BLaER1 (cell line): ENCODE measurements at regions not wholly inside any gene's neighbourhood (a gene's known extent, or its start where the extent isn't known, plus 50 kb on each side); places are given as distances from the start of the nearest gene placed in this dataset.

Source experiments
- H3K27ac ChIP-seq: shearing (Covaris generic); formaldehyde crosslinking; 2 replicates; pipeline ENCODE4 v1.8.1; 2022
- H3K27me3 ChIP-seq: shearing (Covaris generic); formaldehyde crosslinking; 2 replicates; pipeline ENCODE4 v1.8.1; 2022
- H3K36me3 ChIP-seq: shearing (Covaris generic); formaldehyde crosslinking; 2 replicates; pipeline ENCODE4 v1.8.1; 2022
- H3K4me1 ChIP-seq: shearing (Covaris generic); formaldehyde crosslinking; 2 replicates; pipeline ENCODE4 v1.8.1; 2022
- H3K4me2 ChIP-seq: shearing (Covaris generic); formaldehyde crosslinking; 2 replicates; pipeline ENCODE4 v1.8.1; 2022
- H3K4me3 ChIP-seq: shearing (Covaris generic); formaldehyde crosslinking; 2 replicates; pipeline ENCODE4 v1.8.1; 2022
- H3K9ac ChIP-seq: shearing (Covaris generic); formaldehyde crosslinking; 2 replicates; pipeline ENCODE4 v1.8.1; 2022
- H3K9me3 ChIP-seq: shearing (Covaris generic); formaldehyde crosslinking; 2 replicates; pipeline ENCODE4 v1.8.1; 2022
- H4K20me1 ChIP-seq: shearing (Covaris generic); formaldehyde crosslinking; 2 replicates; pipeline ENCODE4 v1.8.1; 2022
- Cebpa-rat ChIP-seq: shearing (Covaris generic); IDR thresholded peaks from 2 replicates; pipeline ENCODE4 v1.8.1; 2022

DNA sequence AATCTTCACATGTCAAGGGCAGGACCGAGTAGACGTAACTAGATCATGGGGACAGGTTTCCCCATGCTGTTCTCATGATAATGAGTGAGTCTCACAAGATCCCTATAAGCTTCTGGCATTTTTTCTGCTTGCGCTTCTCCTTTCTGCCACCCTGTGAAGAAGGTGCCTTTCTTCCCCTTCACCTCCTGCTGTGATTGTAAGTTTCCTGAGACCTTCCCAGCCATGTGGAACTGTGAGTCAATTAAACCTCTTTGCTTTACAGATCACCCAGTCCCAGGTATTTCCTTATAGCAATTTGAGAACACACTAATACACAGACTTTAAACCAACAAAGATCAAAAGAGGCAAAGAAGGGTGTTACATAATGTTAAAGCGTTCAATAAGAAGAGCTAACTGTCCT, 156.6 kb upstream of the UBE2E2 start:
- no peak overlapping the region for H3K9ac ChIP-seq
- H3K27ac ChIP-seq, result no peak overlapping the region
- H3K9me3 ChIP-seq, result peaks cover 32% of the 10 kb centered on the region
- H3K36me3 ChIP-seq, result no peaks in the 10 kb centered on the region
- H4K20me1 ChIP-seq, result no peaks in the 10 kb centered on the region
- no peaks in the 10 kb centered on the region for H3K4me1 ChIP-seq
- H3K4me2 ChIP-seq, result no peak overlapping the region
- TF ChIP-seq Cebpa-rat, result no peak
- no peaks in the 10 kb centered on the region for H3K27me3 ChIP-seq
- H3K4me3 ChIP-seq, result no peak overlapping the region

- no peak for TF ChIP-seq Cebpa-rat
- Histone ChIP-seq H3K27ac (no peak overlapping the region), H4K20me1 (no peaks in the 10 kb centered on the region), H3K4me2 (no peak overlapping the region), H3K9me3 (peaks cover 10% of the 10 kb centered on the region), H3K36me3 (no peaks in the 10 kb centered on the region), H3K27me3 (no peaks in the 10 kb centered on the region), H3K4me1 (peaks cover 12% of the 10 kb centered on the region), H3K9ac (no peak overlapping the region), H3K4me3 (no peak overlapping the region)
Observed at GRCh38 chr3:23051240-23052140, 151.6 kb upstream of the UBE2E2 start.

DNA sequence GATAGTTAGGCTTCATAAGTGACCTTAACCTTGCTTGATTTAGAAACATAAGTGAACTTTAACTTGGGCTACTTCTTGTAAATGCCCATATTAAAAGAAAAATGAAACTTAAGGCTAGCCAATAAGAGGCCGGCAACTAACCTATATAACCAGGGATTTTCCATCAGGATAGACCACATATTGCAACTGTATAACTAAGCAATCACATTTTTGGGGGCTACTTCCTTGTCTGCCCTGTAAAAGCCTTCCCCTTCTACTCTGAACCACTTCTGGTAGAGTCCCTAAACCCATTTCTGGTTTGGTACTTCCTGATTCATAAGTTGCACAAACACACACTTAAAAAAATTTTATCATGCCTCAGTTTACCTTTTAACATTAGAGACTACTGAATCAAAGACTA, 150.9 kb upstream of the UBE2E2 start:
- H3K27ac ChIP-seq, result no peak overlapping the region
- no peak overlapping the region for H3K4me2 ChIP-seq
- TF ChIP-seq Cebpa-rat, result no peak
- H3K9me3 ChIP-seq, result peaks cover 4% of the 10 kb centered on the region; the same call in 1 of the 2 replicates
- H3K4me1 ChIP-seq, result peaks cover 12% of the 10 kb centered on the region
- no peak overlapping the region for H3K9ac ChIP-seq
- no peaks in the 10 kb centered on the region for H3K36me3 ChIP-seq
- H3K27me3 ChIP-seq, result no peaks in the 10 kb centered on the region
- no peak overlapping the region for H3K4me3 ChIP-seq
- H4K20me1 ChIP-seq, result no peaks in the 10 kb centered on the region

DNA sequence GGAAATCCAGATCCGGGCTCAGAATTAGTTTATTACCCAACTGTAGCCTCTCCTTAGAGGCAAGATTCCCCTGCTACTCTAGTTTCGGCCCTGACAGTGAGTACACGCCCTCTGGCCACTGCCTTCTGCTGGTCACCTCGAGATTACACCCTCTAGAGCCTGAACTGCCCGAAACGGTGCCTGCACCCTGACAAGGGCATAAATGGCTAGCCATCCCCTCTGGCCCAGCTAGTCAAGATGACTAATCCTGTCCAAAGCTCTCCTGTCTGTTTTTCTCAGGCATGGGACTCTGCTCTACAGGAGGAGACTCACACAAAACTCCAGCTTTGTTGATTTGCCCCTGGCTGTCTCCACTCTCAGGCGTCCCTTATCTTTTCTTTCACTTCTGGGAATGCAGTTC, 150.5 kb upstream of the UBE2E2 start:
- no peak overlapping the region for H3K4me3 ChIP-seq
- peaks cover 12% of the 10 kb centered on the region for H3K4me1 ChIP-seq
- H3K9me3 ChIP-seq, result no peaks in the 10 kb centered on the region; the same call in 1 of the 2 replicates
- no peak overlapping the region for H3K4me2 ChIP-seq
- TF ChIP-seq Cebpa-rat, result no peak
- H3K27me3 ChIP-seq, result no peaks in the 10 kb centered on the region
- H4K20me1 ChIP-seq, result no peaks in the 10 kb centered on the region
- H3K27ac ChIP-seq, result no peak overlapping the region
- no peaks in the 10 kb centered on the region for H3K36me3 ChIP-seq
- no peak overlapping the region for H3K9ac ChIP-seq

- Histone ChIP-seq H3K27ac (no peak overlapping the region), H3K4me3 (no peak overlapping the region), H3K27me3 (no peaks in the 10 kb centered on the region), H4K20me1 (no peaks in the 10 kb centered on the region), H3K9me3 (peaks cover 16% of the 10 kb centered on the region), H3K36me3 (no peaks in the 10 kb centered on the region), H3K9ac (no peak overlapping the region), H3K4me1 (peaks cover 12% of the 10 kb centered on the region), H3K4me2 (peak overlapping the region; percentile 32)
- no peak for TF ChIP-seq Cebpa-rat
Observed at GRCh38 chr3:23055733-23056376, 147.3 kb upstream of the UBE2E2 start.

DNA sequence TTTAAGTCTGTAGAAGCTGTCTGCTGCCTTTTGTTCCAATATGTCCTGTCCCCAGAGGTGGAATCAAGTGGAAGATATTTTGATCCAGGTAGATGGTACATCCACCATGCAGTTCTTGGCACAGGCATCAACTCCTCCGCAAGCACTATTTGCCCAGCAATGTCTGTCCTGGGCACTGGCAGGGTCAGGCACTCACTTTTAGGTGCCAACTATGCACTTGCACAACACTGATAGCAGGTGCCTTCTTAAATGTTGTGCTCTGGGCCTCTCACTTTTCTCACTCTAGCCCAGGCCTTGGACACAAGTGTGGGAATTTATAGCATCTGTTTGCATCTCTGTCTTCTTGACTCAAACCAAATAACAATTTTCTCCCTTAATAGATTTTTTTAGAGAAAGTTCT, 140.5 kb upstream of the UBE2E2 start:
- Histone ChIP-seq H3K36me3 (no peaks in the 10 kb centered on the region), H3K27me3 (no peaks in the 10 kb centered on the region), H3K4me1 (peaks cover 15% of the 10 kb centered on the region), H3K9me3 (peaks cover 36% of the 10 kb centered on the region), H3K4me2 (no peak overlapping the region), H3K4me3 (no peak overlapping the region), H3K9ac (no peak overlapping the region), H4K20me1 (no peaks in the 10 kb centered on the region), H3K27ac (no peak overlapping the region)
- TF ChIP-seq Cebpa-rat, result no peak

DNA sequence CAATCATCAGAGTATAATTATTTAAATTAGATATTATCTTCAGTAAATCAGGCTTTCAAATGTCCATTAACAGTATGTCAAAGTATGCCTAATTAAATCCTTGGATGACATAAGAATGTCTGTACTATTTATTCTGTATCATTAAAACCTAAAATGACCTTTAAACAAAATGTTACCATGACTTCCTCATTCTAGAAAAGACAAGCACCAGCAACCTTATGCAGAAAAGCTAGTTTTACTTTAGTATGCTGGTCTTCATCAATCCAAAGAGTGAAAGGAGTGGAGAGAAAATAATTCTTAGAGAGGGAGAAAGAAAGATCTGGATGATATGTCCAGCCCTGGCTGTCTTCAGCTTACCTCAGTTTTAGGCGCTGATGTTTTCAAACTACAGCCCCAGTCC, 140.1 kb upstream of the UBE2E2 start:
- no peak for TF ChIP-seq Cebpa-rat
- Histone ChIP-seq H3K4me3 (no peak overlapping the region), H3K4me1 (peaks cover 19% of the 10 kb centered on the region), H3K9me3 (peaks cover 36% of the 10 kb centered on the region), H3K27ac (no peak overlapping the region), H4K20me1 (no peaks in the 10 kb centered on the region), H3K27me3 (no peaks in the 10 kb centered on the region), H3K9ac (no peak overlapping the region), H3K4me2 (no peak overlapping the region), H3K36me3 (no peaks in the 10 kb centered on the region)

DNA sequence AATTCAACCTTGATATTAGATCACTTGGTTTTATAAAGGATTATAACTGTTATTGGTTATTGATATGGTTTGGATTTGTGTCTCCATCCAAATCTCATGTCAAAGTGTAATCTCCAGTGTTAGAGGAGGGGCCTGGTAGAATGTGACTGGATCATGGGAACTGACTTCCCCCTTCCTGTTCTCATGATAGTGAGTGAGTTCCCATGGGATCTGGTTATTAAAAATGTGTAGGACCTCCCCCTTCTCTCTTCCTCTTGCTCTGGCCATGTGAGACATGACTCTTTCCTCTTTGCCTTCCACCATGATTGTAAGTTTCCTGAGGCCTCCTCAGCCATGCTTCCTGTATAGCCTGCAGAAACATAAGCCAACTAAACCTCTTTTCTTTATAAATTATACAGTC, 136.0 kb upstream of the UBE2E2 start:
- Histone ChIP-seq H3K4me3 (no peak overlapping the region), H3K9ac (no peak overlapping the region), H3K27me3 (no peaks in the 10 kb centered on the region), H3K36me3 (no peaks in the 10 kb centered on the region), H3K4me2 (peak overlapping the region; percentile 27; the same call in 1 of the 2 replicates), H3K9me3 (peaks cover 19% of the 10 kb centered on the region), H4K20me1 (no peaks in the 10 kb centered on the region), H3K4me1 (peaks cover 53% of the 10 kb centered on the region), H3K27ac (no peak overlapping the region)
- TF ChIP-seq Cebpa-rat, result no peak

- H3K36me3 ChIP-seq, result no peaks in the 10 kb centered on the region
- no peak for TF ChIP-seq Cebpa-rat
- H3K9ac ChIP-seq, result no peak overlapping the region
- no peaks in the 10 kb centered on the region for H4K20me1 ChIP-seq
- H3K4me1 ChIP-seq, result peaks cover 63% of the 10 kb centered on the region
- no peak overlapping the region for H3K4me3 ChIP-seq
- peak overlapping the region; percentile 12; the same call in 1 of the 2 replicates for H3K27ac ChIP-seq
- no peaks in the 10 kb centered on the region for H3K27me3 ChIP-seq
- H3K9me3 ChIP-seq, result peaks cover 13% of the 10 kb centered on the region; the same call in 1 of the 2 replicates
- H3K4me2 ChIP-seq, result peak overlapping the region; percentile 27
Observed at GRCh38 chr3:23068016-23068728, 135.0 kb upstream of the UBE2E2 start.

- peaks cover 74% of the 10 kb centered on the region for H3K4me1 ChIP-seq
- no peaks in the 10 kb centered on the region for H3K27me3 ChIP-seq
- H4K20me1 ChIP-seq, result no peaks in the 10 kb centered on the region
- peak overlapping the region; percentile 53; the same call in 1 of the 2 replicates for H3K4me3 ChIP-seq
- peak overlapping the region; percentile 87 for H3K27ac ChIP-seq
- H3K9me3 ChIP-seq, result peaks cover 6% of the 10 kb centered on the region
- peak overlapping the region; percentile 66; the same call in 1 of the 2 replicates for H3K9ac ChIP-seq
- H3K4me2 ChIP-seq, result peak overlapping the region; percentile 95
- peak; percentile 14; the same call in 1 of the 2 replicates for TF ChIP-seq Cebpa-rat
- H3K36me3 ChIP-seq, result no peaks in the 10 kb centered on the region
Observed at GRCh38 chr3:23071296-23071695, 131.8 kb upstream of the UBE2E2 start.
